ENCODE measurements at regions not wholly inside any gene's neighbourhood (a gene's known extent, or its start where the extent isn't known, plus 50 kb on each side); places are given as distances from the start of the nearest gene placed in this dataset.

DNA sequence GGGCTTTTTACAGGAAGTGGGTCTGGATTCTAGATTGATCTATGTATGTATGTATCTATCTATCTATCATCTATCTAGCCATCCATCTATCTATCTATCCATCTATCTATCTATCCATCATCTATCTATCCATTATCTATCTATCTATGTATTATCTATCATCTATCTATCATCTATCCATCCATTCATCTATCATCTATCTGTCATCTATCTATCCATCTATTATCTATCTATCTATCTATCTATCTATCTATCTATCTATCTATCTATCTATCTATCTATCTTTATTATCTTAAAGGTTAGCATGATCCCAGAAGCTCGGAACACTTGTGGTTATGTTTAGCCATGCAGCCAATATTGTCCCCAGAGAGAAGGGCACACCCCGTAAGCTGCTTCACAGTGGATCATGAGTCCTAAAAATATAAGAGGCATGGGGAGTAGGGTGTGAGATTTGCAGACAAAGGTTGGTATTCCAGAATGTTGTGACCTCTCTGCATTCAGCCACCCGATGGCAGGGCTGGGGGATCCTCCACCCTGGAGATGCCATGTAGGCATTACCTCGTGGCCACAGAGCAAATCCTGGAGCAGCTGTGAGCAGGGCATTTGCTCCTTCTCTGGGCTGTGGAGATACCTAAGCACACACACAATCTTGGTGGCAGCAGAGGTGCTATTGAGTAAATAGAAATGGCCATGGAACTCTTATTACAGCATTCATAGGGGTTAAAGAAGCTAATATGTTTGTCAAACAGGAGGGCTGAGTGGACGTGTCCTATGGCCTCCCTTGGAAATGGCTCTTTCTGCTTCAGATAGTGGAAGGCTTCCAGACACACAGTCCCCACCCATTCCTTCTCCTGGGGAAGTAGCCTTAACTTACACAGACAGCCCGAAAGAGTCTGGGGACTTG, 310.0 kb upstream of the TSHZ3 start:
- no peak overlapping the region for H3K27ac ChIP-seq (ENCODE audit: low read depth in 2 of 2, low read length in 1 of 2)
- no peaks in the 10 kb centered on the region for H3K79me2 ChIP-seq (ENCODE audit: insufficient read depth)
- ChIA-PET CTCF (interaction anchor here (0.6 kb wide), 1 partner anchor 474 kb away, joined by 4 read pairs; no protein-coding TSS in a partner anchor), POLR2A (no interaction called here)
- DNase-seq: no peak
- no peaks in the 10 kb centered on the region for H3K27me3 ChIP-seq (ENCODE audit: insufficient read depth)
- no peaks in the 10 kb centered on the region for H3K9me3 ChIP-seq
- H3K4me3 ChIP-seq (ENCODE audit: low read depth in 2 of 2, low read length in 1 of 2): no peak overlapping the region
- no peaks in the 10 kb centered on the region for H4K20me1 ChIP-seq (ENCODE audit: insufficient read depth)
- H3K4me2 ChIP-seq: no peak overlapping the region
- no peak overlapping the region for H3K9ac ChIP-seq
- TF ChIP-seq SMC3 (IDR thresholded peaks at IDR 0.05; ENCODE audit: low read depth, low read length): no peak
- WGBS (ENCODE audit: low lambda C conversion rate): 15% methylated on average over 6 of the region's 6 CpGs
- no peaks in the 10 kb centered on the region for H3K9me2 ChIP-seq
- no peaks in the 10 kb centered on the region for H3F3A ChIP-seq (replicated peaks; ENCODE audit: insufficient read depth)
- no peaks in the 10 kb centered on the region for H3K36me3 ChIP-seq (replicated peaks in 1 of 2; ENCODE audit: control insufficient read depth in 1 of 2, insufficient read depth in 2 of 2, low read length in 1 of 2)
- peaks cover 0 to 8% of the 10 kb centered on the region in 2 experiments; a peak in 1 of 4 replicates for H3K4me1 ChIP-seq (ENCODE audit: control insufficient read depth in 1 of 2, insufficient read depth in 2 of 2, low read depth in 1 of 2, low read length in 1 of 2)
- no peak overlapping the region for H2AFZ ChIP-seq (ENCODE audit: low read depth)

DNA sequence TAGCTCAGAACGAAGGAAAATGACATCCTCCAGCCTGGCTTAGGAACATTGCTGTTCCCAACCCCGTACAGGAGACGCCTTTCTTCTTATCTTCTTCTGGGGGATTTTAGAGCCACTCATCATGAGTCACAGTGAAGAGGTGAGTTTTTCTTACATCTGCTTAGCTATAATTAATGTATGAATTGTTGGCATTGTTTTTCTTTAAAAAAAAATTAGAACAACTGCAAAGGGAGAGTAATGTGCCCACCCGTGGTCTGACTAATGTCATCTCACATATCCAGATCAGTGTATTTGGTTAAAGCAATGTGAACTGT, 310.6 kb upstream of the TSHZ3 start:
- DNase-seq: no peak
- Histone ChIP-seq H3K27me3 (ENCODE audit: insufficient read depth) (no peaks in the 10 kb centered on the region), H3K9ac (no peak overlapping the region), H3K36me3 (replicated peaks in 1 of 2; ENCODE audit: control insufficient read depth in 1 of 2, insufficient read depth in 2 of 2, low read length in 1 of 2) (no peaks in the 10 kb centered on the region), H4K20me1 (ENCODE audit: insufficient read depth) (no peaks in the 10 kb centered on the region), H3K4me3 (ENCODE audit: low read depth in 2 of 2, low read length in 1 of 2) (no peak overlapping the region), H3K4me2 (no peak overlapping the region), H3K4me1 (ENCODE audit: control insufficient read depth in 1 of 2, insufficient read depth in 2 of 2, low read depth in 1 of 2, low read length in 1 of 2) (peaks cover 0 to 8% of the 10 kb centered on the region in 2 experiments; a peak in 1 of 4 replicates), H3K27ac (ENCODE audit: low read depth in 2 of 2, low read length in 1 of 2) (no peak overlapping the region), H3K79me2 (ENCODE audit: insufficient read depth) (no peaks in the 10 kb centered on the region), H3F3A (replicated peaks; ENCODE audit: insufficient read depth) (no peaks in the 10 kb centered on the region), H3K9me2 (no peaks in the 10 kb centered on the region), H2AFZ (ENCODE audit: low read depth) (no peak overlapping the region), H3K9me3 (no peaks in the 10 kb centered on the region)
- ChIA-PET CTCF (interaction anchor here (0.6 kb wide), 1 partner anchor 475 kb away, joined by 4 read pairs; no protein-coding TSS in a partner anchor), POLR2A (no interaction called here)
- TF ChIP-seq SMC3 (IDR thresholded peaks at IDR 0.05; ENCODE audit: low read depth, low read length): no peak
- TF ChIP-seq, protein P1, sequence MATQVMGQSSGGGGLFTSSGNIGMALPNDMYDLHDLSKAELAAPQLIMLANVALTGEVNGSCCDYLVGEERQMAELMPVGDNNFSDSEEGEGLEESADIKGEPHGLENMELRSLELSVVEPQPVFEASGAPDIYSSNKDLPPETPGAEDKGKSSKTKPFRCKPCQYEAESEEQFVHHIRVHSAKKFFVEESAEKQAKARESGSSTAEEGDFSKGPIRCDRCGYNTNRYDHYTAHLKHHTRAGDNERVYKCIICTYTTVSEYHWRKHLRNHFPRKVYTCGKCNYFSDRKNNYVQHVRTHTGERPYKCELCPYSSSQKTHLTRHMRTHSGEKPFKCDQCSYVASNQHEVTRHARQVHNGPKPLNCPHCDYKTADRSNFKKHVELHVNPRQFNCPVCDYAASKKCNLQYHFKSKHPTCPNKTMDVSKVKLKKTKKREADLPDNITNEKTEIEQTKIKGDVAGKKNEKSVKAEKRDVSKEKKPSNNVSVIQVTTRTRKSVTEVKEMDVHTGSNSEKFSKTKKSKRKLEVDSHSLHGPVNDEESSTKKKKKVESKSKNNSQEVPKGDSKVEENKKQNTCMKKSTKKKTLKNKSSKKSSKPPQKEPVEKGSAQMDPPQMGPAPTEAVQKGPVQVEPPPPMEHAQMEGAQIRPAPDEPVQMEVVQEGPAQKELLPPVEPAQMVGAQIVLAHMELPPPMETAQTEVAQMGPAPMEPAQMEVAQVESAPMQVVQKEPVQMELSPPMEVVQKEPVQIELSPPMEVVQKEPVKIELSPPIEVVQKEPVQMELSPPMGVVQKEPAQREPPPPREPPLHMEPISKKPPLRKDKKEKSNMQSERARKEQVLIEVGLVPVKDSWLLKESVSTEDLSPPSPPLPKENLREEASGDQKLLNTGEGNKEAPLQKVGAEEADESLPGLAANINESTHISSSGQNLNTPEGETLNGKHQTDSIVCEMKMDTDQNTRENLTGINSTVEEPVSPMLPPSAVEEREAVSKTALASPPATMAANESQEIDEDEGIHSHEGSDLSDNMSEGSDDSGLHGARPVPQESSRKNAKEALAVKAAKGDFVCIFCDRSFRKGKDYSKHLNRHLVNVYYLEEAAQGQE (IDR thresholded peaks at IDR 0.05; ENCODE audit: low read depth, low read length): no peak
- no peak for TF ChIP-seq EP300 (IDR thresholded peaks at IDR 0.05; ENCODE audit: borderline replicate concordance in 1 of 2, low read depth in 1 of 2, low read length in 1 of 2)
- TF ChIP-seq TCF12 (IDR thresholded peaks at IDR 0.05): no peak
- no peak for TF ChIP-seq TAF1 (IDR thresholded peaks at IDR 0.05; ENCODE audit: borderline replicate concordance, low read depth, low read length)
- no peak for TF ChIP-seq JUND (IDR thresholded peaks at IDR 0.05)
- TF ChIP-seq RCOR1 (IDR thresholded peaks at IDR 0.05; ENCODE audit: low read length): no peak
- no peak for TF ChIP-seq POLR2AphosphoS5 (IDR thresholded peaks at IDR 0.05; ENCODE audit: low read depth, low read length)
- TF ChIP-seq RXRA (IDR thresholded peaks at IDR 0.05; ENCODE audit: borderline replicate concordance, low read depth): no peak
- TF ChIP-seq FOSL2 (IDR thresholded peaks at IDR 0.05; ENCODE audit: borderline replicate concordance, low read depth): no peak
- no peak for TF ChIP-seq EZH2phosphoT487 (IDR thresholded peaks at IDR 0.05; ENCODE audit: borderline replicate concordance, low read depth)
- TF ChIP-seq, protein P2, sequence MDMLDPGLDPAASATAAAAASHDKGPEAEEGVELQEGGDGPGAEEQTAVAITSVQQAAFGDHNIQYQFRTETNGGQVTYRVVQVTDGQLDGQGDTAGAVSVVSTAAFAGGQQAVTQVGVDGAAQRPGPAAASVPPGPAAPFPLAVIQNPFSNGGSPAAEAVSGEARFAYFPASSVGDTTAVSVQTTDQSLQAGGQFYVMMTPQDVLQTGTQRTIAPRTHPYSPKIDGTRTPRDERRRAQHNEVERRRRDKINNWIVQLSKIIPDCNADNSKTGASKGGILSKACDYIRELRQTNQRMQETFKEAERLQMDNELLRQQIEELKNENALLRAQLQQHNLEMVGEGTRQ (IDR thresholded peaks at IDR 0.05; ENCODE audit: borderline replicate concordance, low read depth, low read length): no peak
- no peak for TF ChIP-seq RAD21 (IDR thresholded peaks at IDR 0.05; ENCODE audit: low read length)
- no peak for TF ChIP-seq FOXJ3 (CRISPR knock-in tag; IDR thresholded peaks at IDR 0.05)
- TF ChIP-seq, protein P3, sequence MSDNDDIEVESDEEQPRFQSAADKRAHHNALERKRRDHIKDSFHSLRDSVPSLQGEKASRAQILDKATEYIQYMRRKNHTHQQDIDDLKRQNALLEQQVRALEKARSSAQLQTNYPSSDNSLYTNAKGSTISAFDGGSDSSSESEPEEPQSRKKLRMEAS (IDR thresholded peaks at IDR 0.05; ENCODE audit: low read depth): no peak
- no peak for TF ChIP-seq NRF1 (IDR thresholded peaks at IDR 0.05; ENCODE audit: low read depth, low read length)
- WGBS (ENCODE audit: low lambda C conversion rate): 19% methylated on average over 4 of the region's 4 CpGs

All from SK-N-SH (cell line).